Neural progenitor cell (in vitro differentiated cells): ENCODE measurements at regions not wholly inside any gene's neighbourhood (a gene's known extent, or its start where the extent isn't known, plus 50 kb on each side); places are given as distances from the start of the nearest gene placed in this dataset.

ENCODE experiments used
- EZH2 ChIP-seq: fragments of 200-600 bp; sonication (generic); IDR thresholded peaks from 2 replicates; pipeline ENCODE4 v1.6.1; 2017; ENCODE audit warnings: antibody characterized with exemption, mild to moderate bottlenecking, moderate library complexity
- EZH2phosphoT487 ChIP-seq: fragments of 200-600 bp; sonication (generic); IDR thresholded peaks from 2 replicates; pipeline ENCODE4 v1.6.1; 2017; ENCODE audit warnings: antibody characterized with exemption
- TF ChIP-seq, protein P1 (sequence below): fragments of 200-600 bp; sonication (generic); IDR thresholded peaks from 2 replicates; pipeline ENCODE4 v1.5.1; 2017; ENCODE audit warnings: antibody characterized with exemption, mild to moderate bottlenecking

DNA sequence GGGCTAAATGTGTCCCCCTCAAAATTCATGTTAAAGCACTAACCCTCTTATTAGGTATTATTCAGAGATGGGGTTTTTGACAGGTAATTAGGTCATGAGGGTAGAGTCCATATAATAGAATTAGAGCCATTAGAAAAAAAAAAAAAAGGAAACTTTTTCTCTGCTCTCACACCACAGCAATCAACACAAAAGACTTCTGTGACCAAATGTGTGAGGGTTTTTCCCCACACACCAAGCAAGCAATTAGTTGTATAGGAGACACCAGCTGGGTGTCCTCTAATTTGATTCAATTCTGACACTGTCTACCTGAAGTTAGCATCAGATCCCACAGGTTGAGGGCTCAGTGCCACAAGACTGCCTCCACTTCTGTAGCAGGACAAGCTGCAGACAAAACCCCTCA is 64.6 kb upstream of the GMDS start:
- TF ChIP-seq, protein P1, sequence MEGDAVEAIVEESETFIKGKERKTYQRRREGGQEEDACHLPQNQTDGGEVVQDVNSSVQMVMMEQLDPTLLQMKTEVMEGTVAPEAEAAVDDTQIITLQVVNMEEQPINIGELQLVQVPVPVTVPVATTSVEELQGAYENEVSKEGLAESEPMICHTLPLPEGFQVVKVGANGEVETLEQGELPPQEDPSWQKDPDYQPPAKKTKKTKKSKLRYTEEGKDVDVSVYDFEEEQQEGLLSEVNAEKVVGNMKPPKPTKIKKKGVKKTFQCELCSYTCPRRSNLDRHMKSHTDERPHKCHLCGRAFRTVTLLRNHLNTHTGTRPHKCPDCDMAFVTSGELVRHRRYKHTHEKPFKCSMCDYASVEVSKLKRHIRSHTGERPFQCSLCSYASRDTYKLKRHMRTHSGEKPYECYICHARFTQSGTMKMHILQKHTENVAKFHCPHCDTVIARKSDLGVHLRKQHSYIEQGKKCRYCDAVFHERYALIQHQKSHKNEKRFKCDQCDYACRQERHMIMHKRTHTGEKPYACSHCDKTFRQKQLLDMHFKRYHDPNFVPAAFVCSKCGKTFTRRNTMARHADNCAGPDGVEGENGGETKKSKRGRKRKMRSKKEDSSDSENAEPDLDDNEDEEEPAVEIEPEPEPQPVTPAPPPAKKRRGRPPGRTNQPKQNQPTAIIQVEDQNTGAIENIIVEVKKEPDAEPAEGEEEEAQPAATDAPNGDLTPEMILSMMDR = no peak
- TF ChIP-seq EZH2 = no peak
- TF ChIP-seq EZH2phosphoT487 = no peak
